ENCODE measurements at regions not wholly inside any gene's neighbourhood (a gene's known extent, or its start where the extent isn't known, plus 50 kb on each side); places are given as distances from the start of the nearest gene placed in this dataset.
"Not testable (repeated sequence)": the region's sequence is repeated elsewhere in the genome, so short reads cannot be mapped to it uniquely, and the experiment has no call there.

- Histone ChIP-seq H3K27ac (ENCODE audit: low read depth, low read length) (no peak overlapping the region), H3K4me3 (ENCODE audit: low read length) (no peak overlapping the region), H3K27me3 (ENCODE audit: insufficient read depth, low read length, poor library complexity, severe bottlenecking) (no peaks in the 10 kb centered on the region), H3K9me3 (ENCODE audit: low read length) (no peaks in the 10 kb centered on the region), H3K4me1 (ENCODE audit: insufficient read depth, low read length) (no peaks in the 10 kb centered on the region), H3K36me3 (ENCODE audit: insufficient read depth, low read length) (no peaks in the 10 kb centered on the region)
- Mint-ChIP-seq H3K4me1 (no peaks in the 10 kb centered on the region), H3K9me3 (no peaks in the 10 kb centered on the region), H3K4me3 (no peak overlapping the region), H3K27me3 (peaks cover 0 to 18% of the 10 kb centered on the region in 2 donors), H3K36me3 (no peaks in the 10 kb centered on the region), H3K27ac (no peak overlapping the region)
- POLR2A ChIA-PET, result no interaction called here
- CTCF ChIA-PET, result no interaction called here
- no peak for DNase-seq
Observed at GRCh38 chr2:222760301-222760897, 88.9 kb downstream of the MOGAT1 start.

DNA sequence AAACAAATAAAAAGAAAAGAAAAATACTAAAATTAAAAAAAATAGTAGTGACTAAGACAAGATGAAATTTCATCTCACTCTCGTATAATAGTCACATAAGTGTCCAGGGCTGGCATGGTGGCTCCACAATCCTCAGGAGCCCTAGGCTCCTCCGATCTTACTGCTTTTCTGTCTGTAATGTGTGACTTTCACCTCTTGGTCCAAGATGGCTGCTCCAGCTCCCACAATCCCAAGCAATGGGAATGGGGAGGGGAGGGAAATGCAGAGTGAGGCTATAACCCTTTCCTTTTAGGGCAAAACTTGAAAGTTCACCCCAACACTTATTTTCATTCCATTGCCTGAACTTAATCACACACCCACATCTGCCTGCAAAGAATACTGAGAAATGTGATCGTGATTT lies 90.4 kb downstream of the MOGAT1 start:
- CTCF ChIA-PET, result no interaction called here
- Mint-ChIP-seq H3K36me3 (no peaks in the 10 kb centered on the region), H3K27me3 (peaks cover 0 to 23% of the 10 kb centered on the region in 2 donors), H3K27ac (no peak overlapping the region), H3K4me3 (no peak overlapping the region), H3K4me1 (no peaks in the 10 kb centered on the region), H3K9me3 (no peaks in the 10 kb centered on the region)
- Histone ChIP-seq H3K4me3 (ENCODE audit: low read length) (no peak overlapping the region), H3K27ac (ENCODE audit: low read depth, low read length) (no peak overlapping the region), H3K9me3 (ENCODE audit: low read length) (no peaks in the 10 kb centered on the region), H3K27me3 (ENCODE audit: insufficient read depth, low read length, poor library complexity, severe bottlenecking) (no peaks in the 10 kb centered on the region), H3K4me1 (ENCODE audit: insufficient read depth, low read length) (no peaks in the 10 kb centered on the region), H3K36me3 (ENCODE audit: insufficient read depth, low read length) (no peaks in the 10 kb centered on the region)
- POLR2A ChIA-PET, result no interaction called here
- DNase-seq, result no peak

- Mint-ChIP-seq H3K27ac (no peak overlapping the region), H3K4me1 (no peaks in the 10 kb centered on the region), H3K4me3 (no peak overlapping the region), H3K27me3 (peaks cover under 1 to 27% of the 10 kb centered on the region in 2 donors), H3K9me3 (no peaks in the 10 kb centered on the region), H3K36me3 (no peaks in the 10 kb centered on the region)
- ChIA-PET CTCF (interaction anchor here (0.9 kb wide), 1 partner anchor 10 kb away, joined by 3 read pairs; no protein-coding TSS in a partner anchor), POLR2A (interaction anchor here (0.6 kb wide), 1 partner anchor 1142 kb away, joined by 3 read pairs; no protein-coding TSS in a partner anchor)
- no peaks in the 10 kb centered on the region for H3K9me3 ChIP-seq (ENCODE audit: low read length)
- H3K27ac ChIP-seq (ENCODE audit: low read depth, low read length), result no peak overlapping the region
- no peak for DNase-seq
- no peak overlapping the region for H3K4me3 ChIP-seq (ENCODE audit: low read length)
- H3K36me3 ChIP-seq (ENCODE audit: insufficient read depth, low read length), result no peaks in the 10 kb centered on the region
- H3K27me3 ChIP-seq (ENCODE audit: insufficient read depth, low read length, poor library complexity, severe bottlenecking), result no peaks in the 10 kb centered on the region
- no peaks in the 10 kb centered on the region for H3K4me1 ChIP-seq (ENCODE audit: insufficient read depth, low read length)
Observed at GRCh38 chr2:222762342-222762741, 90.9 kb downstream of the MOGAT1 start.

- H3K4me3 Mint-ChIP-seq; H3K36me3 Mint-ChIP-seq; CTCF ChIA-PET; H3K27ac Mint-ChIP-seq; H3K9me3 Mint-ChIP-seq; H3K27ac ChIP-seq (ENCODE audit: low read depth, low read length); H3K4me1 Mint-ChIP-seq; H3K9me3 ChIP-seq (ENCODE audit: low read length); POLR2A ChIA-PET; H3K4me3 ChIP-seq (ENCODE audit: low read length); DNase-seq; H3K27me3 ChIP-seq (ENCODE audit: insufficient read depth, low read length, poor library complexity, severe bottlenecking); H3K36me3 ChIP-seq (ENCODE audit: insufficient read depth, low read length); H3K4me1 ChIP-seq (ENCODE audit: insufficient read depth, low read length): not testable (repeated sequence)
- H3K27me3 Mint-ChIP-seq, result peaks cover 2 to 30% of the 10 kb centered on the region in 2 donors
Observed at GRCh38 chr2:222765883-222766282, 94.4 kb downstream of the MOGAT1 start.

- peaks cover 6 to 34% of the 10 kb centered on the region in 2 donors for H3K27me3 Mint-ChIP-seq
- H3K9me3 Mint-ChIP-seq; DNase-seq; POLR2A ChIA-PET; H3K4me1 ChIP-seq (ENCODE audit: insufficient read depth, low read length); H3K36me3 Mint-ChIP-seq; H3K27ac Mint-ChIP-seq; CTCF ChIA-PET; H3K27ac ChIP-seq (ENCODE audit: low read depth, low read length); H3K9me3 ChIP-seq (ENCODE audit: low read length); H3K36me3 ChIP-seq (ENCODE audit: insufficient read depth, low read length); H3K4me3 Mint-ChIP-seq; H3K4me3 ChIP-seq (ENCODE audit: low read length); H3K27me3 ChIP-seq (ENCODE audit: insufficient read depth, low read length, poor library complexity, severe bottlenecking); H3K4me1 Mint-ChIP-seq: not testable (repeated sequence)
Observed at GRCh38 chr2:222768019-222768418, 92.8 kb upstream of the ACSL3 start.

GRCh38 chr2:222769446-222769845 lies 91.4 kb upstream of the ACSL3 start:
- H3K27me3 ChIP-seq (ENCODE audit: insufficient read depth, low read length, poor library complexity, severe bottlenecking), result no peaks in the 10 kb centered on the region
- Mint-ChIP-seq H3K4me1 (peaks cover 0 to 4% (median 0%) of the 10 kb centered on the region in 3 donors), H3K36me3 (no peaks in the 10 kb centered on the region), H3K9me3 (no peaks in the 10 kb centered on the region), H3K27me3 (peaks cover 9 to 34% of the 10 kb centered on the region in 2 donors), H3K4me3 (no peak overlapping the region), H3K27ac (no peak overlapping the region)
- H3K9me3 ChIP-seq (ENCODE audit: low read length), result no peaks in the 10 kb centered on the region
- H3K4me1 ChIP-seq (ENCODE audit: insufficient read depth, low read length), result no peaks in the 10 kb centered on the region
- H3K36me3 ChIP-seq (ENCODE audit: insufficient read depth, low read length), result no peaks in the 10 kb centered on the region
- DNase-seq, result no peak
- H3K4me3 ChIP-seq (ENCODE audit: low read length), result no peak overlapping the region
- ChIA-PET POLR2A (no interaction called here), CTCF (no interaction called here)
- no peak overlapping the region for H3K27ac ChIP-seq (ENCODE audit: low read depth, low read length)

DNA sequence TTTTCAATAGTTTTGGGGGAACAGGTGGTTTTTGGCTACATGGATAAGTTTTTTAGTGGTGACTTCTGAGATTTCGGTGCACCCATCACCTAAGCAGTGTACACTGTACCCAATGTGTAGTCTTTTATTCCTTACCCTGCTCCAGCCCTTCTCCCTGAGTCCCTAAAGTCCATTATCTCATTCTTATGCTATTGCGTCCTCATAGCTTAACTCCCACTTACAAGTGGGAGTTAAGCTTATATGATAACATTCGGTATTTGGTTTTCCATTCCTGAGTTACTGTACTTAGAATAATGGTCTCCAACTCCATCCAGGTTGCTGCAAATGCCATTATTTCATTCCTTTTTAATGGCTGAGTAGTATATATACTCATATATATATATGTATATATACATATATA lies 90.9 kb upstream of the ACSL3 start:
- no peaks in the 10 kb centered on the region for H3K4me1 ChIP-seq (ENCODE audit: insufficient read depth, low read length)
- H3K9me3 ChIP-seq (ENCODE audit: low read length), result no peaks in the 10 kb centered on the region
- no peak overlapping the region for H3K27ac Mint-ChIP-seq
- H3K9me3 Mint-ChIP-seq, result no peaks in the 10 kb centered on the region
- H3K36me3 ChIP-seq (ENCODE audit: insufficient read depth, low read length), result no peaks in the 10 kb centered on the region
- H3K27me3 ChIP-seq (ENCODE audit: insufficient read depth, low read length, poor library complexity, severe bottlenecking), result no peaks in the 10 kb centered on the region
- ChIA-PET CTCF (no interaction called here), POLR2A (no interaction called here)
- H3K4me3 ChIP-seq (ENCODE audit: low read length), result no peak overlapping the region
- DNase-seq, result no peak
- H3K4me1 Mint-ChIP-seq, result peaks cover 0 to 4% (median 0%) of the 10 kb centered on the region in 3 donors
- H3K27ac ChIP-seq (ENCODE audit: low read depth, low read length), result no peak overlapping the region
- no peak overlapping the region for H3K4me3 Mint-ChIP-seq
- peaks cover 9 to 36% of the 10 kb centered on the region in 2 donors for H3K27me3 Mint-ChIP-seq
- no peaks in the 10 kb centered on the region for H3K36me3 Mint-ChIP-seq

DNA sequence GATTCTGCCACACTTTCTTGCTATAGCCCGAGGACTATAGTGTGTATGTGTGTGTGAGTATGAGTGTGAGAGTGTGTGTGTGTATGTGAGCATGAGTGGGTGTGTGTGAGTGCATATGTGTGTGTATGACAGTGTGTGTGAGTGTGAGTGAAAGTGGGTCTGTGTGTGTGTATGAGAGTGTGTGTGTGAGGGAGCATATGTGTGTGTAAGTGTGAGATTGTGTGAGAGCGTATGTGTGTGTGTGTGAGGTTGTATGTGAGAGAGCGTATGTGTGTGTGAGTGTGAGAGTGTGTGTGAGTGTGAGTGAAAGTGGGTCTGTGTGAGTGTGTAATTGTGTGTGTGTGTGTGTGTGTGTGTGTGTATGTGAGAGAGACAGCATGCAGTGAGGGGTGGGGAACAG lies 89.0 kb upstream of the ACSL3 start:
- peaks cover 0 to 4% (median 0%) of the 10 kb centered on the region in 3 donors for H3K4me1 Mint-ChIP-seq
- Histone ChIP-seq H3K4me1 (ENCODE audit: insufficient read depth, low read length) (no peaks in the 10 kb centered on the region), H3K36me3 (ENCODE audit: insufficient read depth, low read length) (no peaks in the 10 kb centered on the region), H3K4me3 (ENCODE audit: low read length) (no peak overlapping the region), H3K9me3 (ENCODE audit: low read length) (no peaks in the 10 kb centered on the region), H3K27ac (ENCODE audit: low read depth, low read length) (no peak overlapping the region), H3K27me3 (ENCODE audit: insufficient read depth, low read length, poor library complexity, severe bottlenecking) (no peaks in the 10 kb centered on the region)
- H3K27ac Mint-ChIP-seq, result peak overlapping the region in 1 of 8 donors; percentile 55
- H3K4me3 Mint-ChIP-seq, result no peak overlapping the region
- no peaks in the 10 kb centered on the region for H3K36me3 Mint-ChIP-seq
- ChIA-PET CTCF (no interaction called here), POLR2A (no interaction called here)
- peaks cover 9 to 37% of the 10 kb centered on the region in 2 donors for H3K27me3 Mint-ChIP-seq
- DNase-seq, result no peak
- H3K9me3 Mint-ChIP-seq, result no peaks in the 10 kb centered on the region

GRCh38 chr2:222774941-222775340 lies 85.9 kb upstream of the ACSL3 start:
- POLR2A ChIA-PET, result no interaction called here
- Mint-ChIP-seq H3K27me3 (peaks cover 12 to 44% of the 10 kb centered on the region in 2 donors), H3K36me3 (no peaks in the 10 kb centered on the region), H3K27ac (no peak overlapping the region), H3K4me3 (no peak overlapping the region), H3K4me1 (no peaks in the 10 kb centered on the region), H3K9me3 (no peaks in the 10 kb centered on the region)
- no peaks in the 10 kb centered on the region for H3K36me3 ChIP-seq (ENCODE audit: insufficient read depth, low read length)
- CTCF ChIA-PET, result no interaction called here
- no peaks in the 10 kb centered on the region for H3K4me1 ChIP-seq (ENCODE audit: insufficient read depth, low read length)
- no peak overlapping the region for H3K27ac ChIP-seq (ENCODE audit: low read depth, low read length)
- H3K27me3 ChIP-seq (ENCODE audit: insufficient read depth, low read length, poor library complexity, severe bottlenecking), result no peaks in the 10 kb centered on the region
- H3K9me3 ChIP-seq (ENCODE audit: low read length), result no peaks in the 10 kb centered on the region
- DNase-seq, result no peak
- no peak overlapping the region for H3K4me3 ChIP-seq (ENCODE audit: low read length)
